ENCODE measurements at regions not wholly inside any gene's neighbourhood (a gene's known extent, or its start where the extent isn't known, plus 50 kb on each side); places are given as distances from the start of the nearest gene placed in this dataset.
"Not testable (repeated sequence)": the region's sequence is repeated elsewhere in the genome, so short reads cannot be mapped to it uniquely, and the experiment has no call there.

GRCh38 chr2:125588780-125589179 lies 1067.2 kb upstream of the GYPC start:
- DNase-seq (ENCODE audit: low read depth in 2 of 2, low spot score in 1 of 2): no peak

- DNase-seq (ENCODE audit: low read depth in 2 of 2, low spot score in 1 of 2): no peak
These were observed 1064.0 kb upstream of the GYPC start for GRCh38 chr2:125591954-125592353.

GRCh38 chr2:125593036-125593435 lies 1062.9 kb upstream of the GYPC start:
- no peak for DNase-seq (ENCODE audit: low read depth in 2 of 2, low spot score in 1 of 2)

DNA sequence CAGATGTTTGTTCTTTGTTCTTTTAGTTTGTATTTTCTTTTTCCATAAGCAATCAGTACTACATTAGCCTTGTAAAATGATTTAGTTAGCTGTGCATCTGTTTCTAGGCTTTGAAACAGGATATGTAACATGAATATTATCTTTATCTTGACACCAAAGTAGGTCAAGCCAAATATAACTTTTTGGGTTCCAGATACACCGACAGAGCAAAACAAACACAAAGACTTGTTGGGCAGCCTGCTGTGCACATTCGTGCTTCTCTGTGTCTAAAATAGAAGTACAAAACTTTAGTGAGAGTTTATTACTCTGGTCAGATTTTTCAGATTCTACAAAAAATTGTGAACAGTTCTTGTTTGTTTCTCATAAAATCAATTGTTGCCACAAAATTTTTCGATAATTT lies 1059.3 kb upstream of the GYPC start:
- no peak for DNase-seq (ENCODE audit: low read depth in 2 of 2, low spot score in 1 of 2)

GRCh38 chr2:125615438-125615837 lies 1040.5 kb upstream of the GYPC start:
- no peak for DNase-seq (ENCODE audit: low read depth in 2 of 2, low spot score in 1 of 2)

GRCh38 chr2:125630377-125630776 lies 1025.6 kb upstream of the GYPC start:
- DNase-seq (ENCODE audit: low read depth in 2 of 2, low spot score in 1 of 2): no peak

DNA sequence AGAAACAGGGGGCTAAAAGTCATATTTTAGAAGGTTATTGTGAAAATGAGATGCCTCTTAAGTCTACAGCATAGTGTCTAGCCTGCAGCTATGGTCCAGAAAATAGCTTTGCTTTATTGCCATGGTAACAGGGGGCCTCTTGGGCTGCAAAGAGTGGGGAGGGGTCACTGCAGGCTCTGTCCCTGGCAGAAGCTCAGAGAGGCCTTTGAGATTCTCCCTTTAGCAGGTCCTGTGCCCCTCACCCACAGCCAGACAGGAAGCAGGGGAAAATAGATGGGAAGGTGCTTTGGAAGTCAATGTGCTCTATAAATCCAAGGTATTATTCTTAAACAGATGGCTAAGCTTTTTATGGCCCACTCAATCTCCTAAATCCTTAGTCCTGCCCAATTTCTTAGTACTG lies 1021.3 kb upstream of the GYPC start:
- no peak for DNase-seq (ENCODE audit: low read depth in 2 of 2, low spot score in 1 of 2)

GRCh38 chr2:125638345-125638744 lies 1017.6 kb upstream of the GYPC start:
- DNase-seq (ENCODE audit: low read depth in 2 of 2, low spot score in 1 of 2): no peak

- DNase-seq (ENCODE audit: low read depth in 2 of 2, low spot score in 1 of 2): no peak
These were observed 1013.9 kb upstream of the GYPC start for GRCh38 chr2:125642032-125642431.

- no peak for DNase-seq (ENCODE audit: low read depth in 2 of 2, low spot score in 1 of 2)
These were observed 1012.8 kb upstream of the GYPC start for GRCh38 chr2:125643128-125643527.

DNA sequence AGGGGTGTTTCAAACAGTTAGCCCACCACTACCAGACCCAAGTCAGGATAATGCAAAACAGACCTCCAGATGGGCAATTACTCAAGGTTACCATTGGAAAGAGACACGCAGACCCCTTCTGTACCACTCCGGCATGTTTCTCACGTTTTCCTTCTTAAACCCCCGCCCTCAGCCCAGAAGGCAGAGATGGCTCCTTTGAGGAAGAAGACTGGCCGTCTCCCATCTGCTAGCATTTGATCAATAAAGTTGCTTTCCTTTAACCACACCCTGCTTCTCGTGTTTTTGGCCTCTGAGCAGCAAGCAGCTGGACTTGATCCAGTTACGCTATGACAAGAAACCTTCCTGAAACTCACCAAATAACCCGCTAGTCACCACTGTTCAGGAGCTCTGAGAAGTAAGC lies 1012.4 kb upstream of the GYPC start:
- DNase-seq (ENCODE audit: low read depth in 2 of 2, low spot score in 1 of 2): no peak

GRCh38 chr2:125644257-125644656 lies 1011.7 kb upstream of the GYPC start:
- DNase-seq (ENCODE audit: low read depth in 2 of 2, low spot score in 1 of 2): no peak

GRCh38 chr2:125652280-125652679 lies 1003.7 kb upstream of the GYPC start:
- DNase-seq (ENCODE audit: low read depth in 2 of 2, low spot score in 1 of 2): no peak

- no peak for DNase-seq (ENCODE audit: low read depth in 2 of 2, low spot score in 1 of 2)
These were observed 1001.7 kb upstream of the GYPC start for GRCh38 chr2:125654226-125654625.

- no peak for DNase-seq (ENCODE audit: low read depth in 2 of 2, low spot score in 1 of 2)
These were observed 999.8 kb upstream of the GYPC start for GRCh38 chr2:125656190-125656589.

- no peak for DNase-seq (ENCODE audit: low read depth in 2 of 2, low spot score in 1 of 2)
These were observed 997.4 kb upstream of the GYPC start for GRCh38 chr2:125658583-125658982.

DNA sequence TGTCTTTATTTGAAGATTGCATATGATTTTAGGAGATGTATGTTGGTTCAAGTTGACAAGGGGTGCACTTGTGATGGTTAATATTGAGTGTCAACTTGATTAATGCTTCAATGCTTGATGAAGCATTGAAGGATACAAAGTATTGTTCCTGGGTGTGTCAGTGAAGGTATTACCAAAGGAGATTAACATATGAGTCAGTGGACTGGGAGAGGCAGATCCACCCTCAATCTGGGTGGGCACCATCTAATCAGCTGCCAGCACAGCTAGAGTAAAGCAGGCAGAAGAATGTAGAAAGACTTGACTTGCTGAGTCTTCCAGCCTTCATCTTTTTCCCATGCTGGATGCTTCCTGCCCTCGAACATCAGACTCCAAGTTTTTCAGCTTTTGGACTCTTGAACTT lies 995.6 kb upstream of the GYPC start:
- DNase-seq (ENCODE audit: low read depth in 2 of 2, low spot score in 1 of 2): not testable (repeated sequence)

GRCh38 chr2:125667630-125668029 lies 988.3 kb upstream of the GYPC start:
- no peak for DNase-seq (ENCODE audit: low read depth in 2 of 2, low spot score in 1 of 2)

- no peak for DNase-seq (ENCODE audit: low read depth in 2 of 2, low spot score in 1 of 2)
These were observed 976.1 kb upstream of the GYPC start for GRCh38 chr2:125679903-125680302.

DNA sequence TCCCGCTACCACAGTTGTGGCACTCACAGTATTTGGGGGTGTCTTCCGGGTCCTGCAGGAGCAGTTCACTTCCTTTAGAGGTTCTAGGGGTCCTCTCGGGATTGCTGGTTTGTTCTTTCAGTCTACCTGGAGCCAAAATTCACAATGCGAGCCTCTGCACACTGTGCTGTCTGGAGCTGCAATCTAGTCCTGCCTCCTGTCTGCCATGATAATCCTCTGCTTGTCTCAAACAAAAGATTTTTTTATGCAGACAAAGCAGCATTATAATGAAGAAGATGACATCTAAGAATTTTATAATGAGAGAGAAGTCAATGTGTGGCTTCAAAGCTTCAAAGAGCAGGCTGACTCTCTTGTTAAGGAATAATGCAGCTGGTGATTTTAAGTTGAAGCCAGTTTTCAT lies 975.1 kb upstream of the GYPC start:
- no peak for DNase-seq (ENCODE audit: low read depth in 2 of 2, low spot score in 1 of 2)

- no peak for DNase-seq (ENCODE audit: low read depth in 2 of 2, low spot score in 1 of 2)
These were observed 974.4 kb upstream of the GYPC start for GRCh38 chr2:125681576-125681975.

GRCh38 chr2:125681976-125682805 lies 973.8 kb upstream of the GYPC start:
- no peak for DNase-seq (ENCODE audit: low read depth in 2 of 2, low spot score in 1 of 2)

DNA sequence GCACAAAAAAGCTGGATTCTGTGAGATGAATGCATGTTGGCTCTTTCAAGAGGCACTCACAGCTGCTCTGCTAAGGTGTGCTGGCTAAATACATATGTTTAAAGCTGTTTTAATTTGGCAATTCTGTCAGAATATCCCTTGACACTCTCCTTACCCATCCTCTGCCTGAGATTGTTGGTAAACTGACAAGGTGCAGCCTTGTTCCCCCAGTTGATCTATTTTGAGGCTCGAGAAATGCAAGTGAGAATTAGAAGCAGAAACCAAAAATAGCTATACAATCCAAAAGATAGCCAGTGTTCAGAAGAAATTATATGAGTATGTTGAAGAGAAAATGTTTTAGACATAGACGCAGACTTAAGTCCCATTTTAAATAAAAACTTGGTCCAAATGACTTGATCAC lies 971.7 kb upstream of the GYPC start:
- DNase-seq (ENCODE audit: low read depth in 2 of 2, low spot score in 1 of 2): no peak
